NCI-H1092 treated with DMSO at 0.1 percent for 48 hours (cell line): ENCODE measurements at regions not wholly inside any gene's neighbourhood (a gene's known extent, or its start where the extent isn't known, plus 50 kb on each side); places are given as distances from the start of the nearest gene placed in this dataset.
"Not testable (repeated sequence)": the region's sequence is repeated elsewhere in the genome, so short reads cannot be mapped to it uniquely, and the experiment has no call there.

Experiments used
- DNase-seq: peaks from one replicate; lab custom pipeline; 2025; lab: John Stamatoyannopoulos, UW

DNA sequence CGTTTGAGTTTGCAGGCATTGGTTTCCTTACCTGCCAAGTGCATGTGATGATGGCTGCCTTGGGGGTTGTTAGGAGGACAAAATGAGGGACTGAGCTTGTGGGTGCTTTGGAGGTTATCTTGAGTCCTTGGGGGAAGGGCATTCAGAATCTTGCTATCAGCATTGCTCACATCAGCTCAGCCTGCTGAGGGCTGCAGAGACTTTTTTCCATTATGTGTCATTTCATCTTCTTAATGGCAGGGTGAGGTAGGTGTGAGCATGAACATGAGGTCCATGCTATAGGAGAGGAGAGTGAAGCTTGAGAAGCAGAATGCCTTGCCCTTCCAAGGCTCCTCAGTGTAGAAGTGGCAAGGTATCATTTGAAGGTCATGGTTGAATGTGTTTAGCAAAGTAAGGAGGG is 112.3 kb downstream of the MIAT start:
- DNase-seq = no peak

DNA sequence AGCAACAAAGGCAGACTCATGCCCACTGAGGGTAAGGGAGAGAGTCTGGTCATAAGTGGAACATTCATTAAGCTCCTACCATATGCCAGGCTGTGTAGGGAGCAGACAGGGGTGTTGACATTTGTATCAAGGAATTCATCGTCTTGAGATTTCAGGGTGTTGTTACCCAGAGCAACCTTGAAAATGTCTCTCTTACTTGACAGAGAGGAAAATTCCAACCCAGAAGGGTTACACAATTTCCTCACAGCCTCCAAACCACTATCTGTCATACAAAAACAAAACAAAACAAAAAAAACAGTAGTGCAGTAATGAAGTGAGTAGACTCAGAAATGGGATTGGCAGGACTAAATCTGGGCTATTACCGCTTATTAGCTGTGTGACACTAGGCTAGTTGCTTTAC is 113.2 kb downstream of the MIAT start:
- no peak for DNase-seq

- not testable (repeated sequence) for DNase-seq
These were observed 115.7 kb downstream of the MIAT start for GRCh38 chr22:26773054-26773453.

DNA sequence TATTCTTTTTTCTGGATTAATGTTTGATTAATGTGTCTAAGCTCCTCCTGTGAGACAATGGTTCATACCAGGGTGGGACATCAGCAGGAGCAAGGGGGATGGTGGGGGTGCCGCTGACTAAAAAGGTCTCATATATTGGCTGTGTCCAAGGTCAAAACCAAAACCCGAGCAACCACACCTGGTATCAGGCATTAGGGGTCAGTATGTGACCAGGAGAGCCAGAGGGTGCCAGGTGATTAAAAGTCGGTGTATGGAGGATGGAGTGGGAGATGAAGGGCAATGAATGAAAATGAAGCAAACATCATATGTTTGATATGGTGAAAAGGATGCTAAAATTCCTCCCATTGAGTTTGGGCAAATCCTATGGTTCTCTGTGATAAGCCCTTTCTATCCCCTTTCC is 118.0 kb downstream of the MIAT start:
- no peak for DNase-seq

DNA sequence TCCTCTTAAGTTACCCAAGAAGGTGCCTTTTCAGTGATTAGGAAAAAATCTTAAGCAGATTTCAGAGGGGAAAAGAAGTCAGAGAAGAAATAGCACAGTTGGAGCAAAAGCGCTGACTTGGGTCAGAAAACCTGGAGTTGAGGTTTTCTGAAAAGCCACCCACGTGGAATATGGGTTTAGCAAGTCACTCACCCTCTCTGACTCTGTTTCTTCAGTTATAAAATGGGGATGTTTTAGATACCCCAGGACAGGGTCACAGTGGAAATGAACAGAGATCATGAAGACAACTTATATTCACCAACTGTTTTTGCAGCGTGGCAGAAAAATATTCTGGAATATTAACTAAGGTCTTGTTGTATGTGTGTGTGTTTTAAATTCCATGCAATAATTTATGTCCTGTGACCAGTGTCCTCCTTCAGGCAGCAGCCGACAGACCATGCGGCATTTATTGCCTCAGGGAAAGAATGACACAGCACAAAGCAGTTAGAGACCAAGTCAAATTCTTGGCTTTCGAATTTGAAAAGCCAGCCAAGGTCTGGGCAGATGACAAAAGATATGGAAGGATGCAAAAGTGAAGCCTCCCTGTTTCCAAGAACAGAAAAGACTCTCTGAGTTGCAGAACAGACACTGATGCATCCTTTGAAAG is 119.9 kb downstream of the MIAT start:
- DNase-seq = no peak

DNA sequence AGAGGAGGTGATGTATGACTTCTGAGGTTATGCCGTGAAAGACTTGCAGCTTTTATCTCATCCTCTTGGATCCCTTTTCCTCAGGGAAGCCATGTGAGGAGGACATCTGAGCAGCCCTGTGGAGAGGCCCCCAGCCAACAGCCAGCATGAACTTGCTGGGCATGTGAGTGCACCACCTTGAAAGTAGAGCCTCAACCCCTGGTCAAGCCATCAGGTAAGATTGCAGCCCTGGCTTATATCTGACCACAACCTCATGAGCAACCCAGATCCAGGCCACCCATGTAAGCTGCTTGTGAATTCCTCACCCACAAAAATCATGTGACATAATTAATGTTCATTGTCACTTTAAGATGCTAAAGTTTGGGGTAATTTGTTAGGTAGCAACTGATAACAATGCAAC is 121.0 kb downstream of the MIAT start:
- DNase-seq = no peak

GRCh38 chr22:26779108-26779507 is 121.7 kb downstream of the MIAT start:
- DNase-seq = no peak

DNA sequence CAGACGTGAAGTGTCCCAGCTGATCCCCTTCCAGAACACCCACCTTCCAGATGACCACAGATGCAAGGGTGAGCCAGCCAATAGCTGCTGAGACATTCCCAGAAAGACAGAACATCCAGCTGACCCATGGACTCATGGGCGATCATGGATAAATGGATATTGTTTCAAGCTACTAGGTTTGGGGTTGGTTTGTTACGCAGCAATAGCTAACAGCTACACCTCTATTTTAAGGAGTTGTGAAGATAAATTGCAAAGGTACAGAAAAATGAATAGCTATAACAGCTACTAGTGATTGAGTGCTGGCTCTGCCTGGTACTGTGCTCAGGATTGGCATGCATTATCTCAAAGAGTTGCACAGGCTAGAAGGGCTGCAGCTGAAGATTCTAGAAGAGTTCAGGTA is 122.5 kb downstream of the MIAT start:
- DNase-seq = no peak

DNA sequence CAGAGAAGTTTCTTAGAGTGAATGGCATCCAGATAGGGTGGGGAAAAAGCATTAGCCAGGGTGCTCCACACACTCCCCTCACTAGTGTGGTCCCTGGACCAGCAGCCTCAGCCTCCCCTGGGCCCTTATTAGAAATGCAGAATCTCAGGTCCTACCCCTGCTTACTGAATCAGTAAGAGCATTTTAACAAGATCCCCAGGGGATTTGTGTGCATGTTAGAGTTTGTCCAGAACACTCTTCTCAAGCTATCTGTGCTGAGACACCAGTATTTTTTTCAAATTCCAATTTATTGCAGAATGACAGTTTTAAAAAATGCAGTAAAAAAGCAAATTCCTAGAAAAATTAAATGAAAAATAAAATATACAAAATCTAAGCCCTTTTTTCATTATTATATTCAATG is 123.1 kb downstream of the MIAT start:
- no peak for DNase-seq

DNA sequence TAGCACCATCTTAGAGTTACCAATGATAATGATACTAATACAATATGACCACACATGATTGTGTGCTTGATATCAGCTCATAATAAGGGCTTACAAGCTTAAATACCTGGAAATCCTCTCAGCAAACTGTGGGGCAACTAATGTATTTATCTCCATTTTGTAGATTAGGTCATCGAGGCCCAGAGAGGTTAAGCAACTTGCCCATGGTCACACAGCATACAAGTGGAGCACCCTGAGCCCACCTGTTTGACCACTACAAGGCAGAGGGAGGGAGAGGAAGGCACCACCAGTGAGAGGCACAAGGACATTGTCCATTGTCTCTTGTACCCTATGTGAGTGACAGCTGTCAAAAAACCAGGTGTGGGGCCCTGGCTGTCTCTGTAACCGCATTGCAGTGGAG is 123.7 kb downstream of the MIAT start:
- DNase-seq = no peak

- DNase-seq = no peak
These were observed 124.2 kb downstream of the MIAT start for GRCh38 chr22:26781596-26781995.

DNA sequence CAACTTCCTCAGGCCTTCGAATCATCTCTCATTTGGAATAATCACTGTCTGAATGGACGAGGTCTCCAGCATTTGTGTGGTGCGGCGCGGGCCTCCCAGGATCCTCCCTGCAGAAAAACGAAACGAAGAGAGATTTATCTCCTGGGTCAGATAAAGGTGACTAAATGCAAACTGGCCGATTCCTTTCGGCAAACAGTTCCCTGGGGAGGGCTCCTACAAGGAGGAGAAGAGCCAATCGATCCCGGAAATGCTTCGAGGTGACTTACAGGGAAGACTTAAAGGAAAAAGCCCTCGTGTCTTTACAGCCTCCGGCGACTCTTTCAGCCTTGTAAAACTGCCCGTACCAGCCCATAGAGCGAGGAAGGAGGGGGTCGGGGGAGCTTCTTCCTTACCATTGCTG is 126.5 kb downstream of the MIAT start:
- no peak for DNase-seq

DNA sequence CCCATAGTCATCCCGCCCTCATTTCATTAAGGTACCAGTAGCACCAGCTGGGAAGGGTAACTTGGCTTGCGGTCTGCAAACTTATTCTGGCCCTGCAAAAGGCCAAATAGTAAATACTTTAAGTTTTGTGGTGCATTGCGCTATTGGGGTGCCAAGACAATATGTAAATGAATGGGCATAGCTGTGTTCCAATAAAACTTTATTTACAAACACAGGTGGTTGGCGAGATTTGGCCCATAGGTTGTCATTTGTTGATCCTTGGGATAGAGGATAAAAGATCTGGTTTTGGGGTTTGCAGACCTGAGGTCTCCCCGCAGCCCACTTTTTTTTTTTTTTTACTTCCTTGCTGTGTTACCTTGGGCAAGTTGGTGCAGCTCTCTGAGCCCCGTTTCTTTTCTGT is 127.4 kb downstream of the MIAT start:
- DNase-seq = no peak

DNA sequence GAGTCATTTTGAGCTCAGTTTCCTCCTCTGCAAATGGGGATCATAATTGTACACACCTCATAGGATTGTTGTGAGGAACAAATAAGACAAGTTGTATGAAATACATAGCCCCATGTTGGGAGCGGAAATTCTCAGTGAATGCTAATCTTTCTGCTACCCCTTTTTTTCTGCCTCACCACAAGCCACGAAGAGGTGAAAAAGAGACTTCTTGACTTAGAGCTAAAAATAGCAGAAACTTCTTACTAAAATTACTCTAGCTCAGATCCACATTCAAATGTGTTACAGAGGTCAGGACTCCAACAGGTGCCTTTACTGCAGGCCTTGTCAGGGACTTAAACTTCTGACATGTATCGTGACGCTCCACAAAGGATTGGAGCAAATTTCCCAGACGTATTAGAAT is 128.5 kb downstream of the MIAT start:
- DNase-seq = no peak

- no peak for DNase-seq
These were observed 129.0 kb downstream of the MIAT start for GRCh38 chr22:26786398-26786797.

GRCh38 chr22:26789951-26790350 is 132.6 kb downstream of the MIAT start:
- DNase-seq = peak; percentile 47

DNA sequence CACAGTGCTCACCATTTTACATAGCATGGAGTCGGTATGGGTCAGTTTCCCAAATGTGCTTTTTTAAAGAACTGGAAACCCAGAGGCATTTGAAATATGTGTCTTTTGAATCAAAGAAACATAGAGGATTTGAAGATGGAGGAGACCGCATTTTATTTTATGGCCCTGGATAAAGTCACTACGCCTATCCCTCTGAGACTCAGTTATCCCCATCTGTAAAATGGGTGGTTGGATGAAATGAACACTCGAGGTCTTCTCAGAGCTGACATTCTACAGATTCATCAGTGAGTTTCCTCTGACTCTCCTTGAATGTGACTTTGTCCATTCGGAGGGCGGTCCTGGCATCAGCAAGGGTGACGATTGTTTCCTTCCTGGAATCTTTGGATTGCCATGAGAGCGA is 135.1 kb downstream of the MIAT start:
- no peak for DNase-seq

DNA sequence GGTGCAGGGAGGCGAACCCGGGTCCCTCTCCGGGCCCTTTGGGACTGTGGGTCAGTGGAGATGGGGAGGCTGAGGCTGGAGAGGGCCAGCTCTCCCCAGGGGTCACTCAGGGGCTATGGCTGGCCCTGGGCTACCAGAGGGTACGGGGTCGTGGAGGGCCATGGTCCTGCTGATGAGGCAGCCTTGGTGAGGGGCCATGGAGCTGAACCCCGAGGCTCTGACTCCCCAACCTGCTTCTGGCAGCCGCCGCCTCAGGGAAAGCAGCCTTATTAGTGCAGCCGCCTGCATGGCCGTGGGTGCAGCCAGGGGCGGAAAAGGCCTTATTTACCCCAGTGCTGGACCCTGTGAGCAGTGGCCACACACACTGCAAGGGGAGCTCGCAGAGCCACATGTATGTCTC is 139.4 kb downstream of the MIAT start:
- DNase-seq = no peak

- no peak for DNase-seq
These were observed 140.5 kb downstream of the MIAT start for GRCh38 chr22:26797910-26798309.

- no peak for DNase-seq
These were observed 141.2 kb downstream of the MIAT start for GRCh38 chr22:26798462-26799065.

- no peak for DNase-seq
These were observed 143.5 kb downstream of the MIAT start for GRCh38 chr22:26800858-26801257.

GRCh38 chr22:26801449-26801848 is 144.1 kb downstream of the MIAT start:
- DNase-seq = no peak

- DNase-seq = no peak
These were observed 146.9 kb downstream of the MIAT start for GRCh38 chr22:26804315-26804714.

DNA sequence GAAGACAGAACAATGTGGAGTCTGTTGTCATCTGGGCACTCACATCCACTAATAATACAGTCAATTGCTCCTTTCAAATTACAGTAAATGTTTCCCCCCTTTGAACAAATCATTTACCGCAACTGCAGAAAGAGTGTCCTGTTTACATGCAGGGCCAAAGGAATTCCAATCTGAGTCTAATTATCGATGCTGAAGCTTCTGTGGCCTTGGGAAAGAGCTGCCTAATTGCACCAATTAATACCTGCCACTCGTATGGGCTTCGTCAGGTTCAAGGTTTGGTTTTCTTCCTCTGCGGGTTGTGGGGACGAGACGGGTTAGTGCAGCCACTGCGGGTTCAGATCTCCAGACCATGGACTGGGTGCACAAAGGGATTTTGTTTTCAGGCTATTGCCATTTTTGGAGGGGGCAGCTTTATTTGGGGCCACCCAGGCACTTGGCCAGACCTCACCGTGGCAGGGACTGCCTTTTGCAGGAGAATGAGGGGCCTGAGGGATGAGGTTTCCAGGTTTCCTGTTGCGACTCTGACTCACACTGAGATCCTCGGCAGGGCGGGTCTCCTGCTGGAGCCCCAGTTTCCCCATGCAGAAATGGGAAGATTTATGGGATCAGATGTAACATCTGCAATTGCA is 147.6 kb downstream of the MIAT start:
- DNase-seq = no peak
